Activated T-cell treated with anti-CD3 and anti-CD28 coated beads, Interleukin-2, amount 50 U/mL, for 48 hours (primary cell): ENCODE measurements at regions not wholly inside any gene's neighbourhood (a gene's known extent, or its start where the extent isn't known, plus 50 kb on each side); places are given as distances from the start of the nearest gene placed in this dataset.
"Not testable (repeated sequence)": the region's sequence is repeated elsewhere in the genome, so short reads cannot be mapped to it uniquely, and the experiment has no call there.

Experiments
- DNase-seq, 2 experiments: peaks; one replicate each; pipeline ENCODE4 v3.0.0-alpha.2; 2020

DNA sequence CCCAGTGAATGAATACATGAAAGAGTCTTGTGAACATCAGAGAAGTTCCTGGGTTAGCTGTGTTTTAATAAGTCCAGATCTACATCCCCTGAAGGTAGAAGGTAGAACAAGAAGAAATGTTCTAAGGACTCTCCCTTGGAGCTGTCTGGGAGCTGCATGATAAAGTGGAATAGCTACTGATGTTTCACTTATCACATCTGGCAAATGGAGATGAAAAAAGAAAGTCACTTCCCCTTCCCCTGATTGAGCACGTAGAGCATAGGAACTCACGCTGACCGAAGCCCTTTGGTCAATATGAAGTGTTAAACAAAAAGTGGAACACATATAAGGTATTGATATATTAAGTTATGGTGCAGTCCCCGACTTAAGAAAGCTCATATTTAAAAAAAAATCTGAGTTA lies 53.2 kb upstream of the PARP1 start:
- DNase-seq: no peak

DNA sequence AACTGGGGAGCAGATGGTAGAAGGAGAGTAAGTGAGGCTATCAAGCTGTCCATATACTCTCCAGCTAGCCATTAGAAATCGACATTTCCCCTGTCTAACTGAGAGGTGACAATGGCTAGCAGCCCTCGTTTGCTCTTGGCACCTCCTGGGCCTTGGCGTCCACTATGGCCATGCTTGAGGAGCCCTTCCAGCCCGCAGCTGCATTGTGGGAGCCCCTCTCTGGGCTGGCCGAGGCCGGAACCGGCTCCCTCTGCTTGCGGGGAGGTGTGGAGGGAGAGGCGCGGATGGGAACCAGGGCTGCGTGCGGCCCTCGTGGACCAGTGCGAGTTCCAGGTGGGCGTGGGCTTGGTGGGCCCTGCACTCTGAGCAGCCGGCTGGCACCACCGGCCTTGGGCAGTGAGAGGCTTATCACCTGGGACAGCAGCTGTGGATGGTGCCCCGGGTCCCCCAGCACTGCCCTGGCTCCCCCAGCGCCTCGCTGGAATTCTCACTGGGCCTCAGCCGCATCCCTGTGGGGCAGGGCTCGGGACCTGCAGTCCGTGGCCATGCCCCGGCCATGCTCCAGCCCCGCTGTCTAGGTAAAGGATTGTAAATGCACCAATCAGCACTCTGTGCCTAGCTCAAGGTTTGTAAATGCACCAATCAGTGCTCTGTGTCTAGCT lies 56.2 kb upstream of the PARP1 start:
- no peak for DNase-seq

DNA sequence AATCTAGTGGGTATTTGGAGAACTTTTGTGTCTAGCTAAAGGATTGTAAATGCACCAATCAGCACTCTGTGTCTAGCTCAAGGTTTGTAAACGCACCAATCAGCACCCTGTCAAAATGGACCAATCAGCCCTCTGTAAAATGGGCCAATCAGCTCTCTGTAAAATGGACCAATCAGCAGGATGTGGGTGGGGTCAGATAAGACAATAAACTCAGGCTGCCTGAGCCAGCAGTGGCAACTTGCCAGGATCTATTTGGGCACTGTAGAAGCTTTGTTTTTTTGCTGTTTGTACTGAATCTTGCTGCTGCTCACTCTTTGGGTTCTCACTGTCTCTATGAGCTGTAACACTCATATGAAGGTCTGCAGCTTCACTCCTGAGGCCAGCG lies 56.7 kb upstream of the PARP1 start:
- not testable (repeated sequence) for DNase-seq

DNA sequence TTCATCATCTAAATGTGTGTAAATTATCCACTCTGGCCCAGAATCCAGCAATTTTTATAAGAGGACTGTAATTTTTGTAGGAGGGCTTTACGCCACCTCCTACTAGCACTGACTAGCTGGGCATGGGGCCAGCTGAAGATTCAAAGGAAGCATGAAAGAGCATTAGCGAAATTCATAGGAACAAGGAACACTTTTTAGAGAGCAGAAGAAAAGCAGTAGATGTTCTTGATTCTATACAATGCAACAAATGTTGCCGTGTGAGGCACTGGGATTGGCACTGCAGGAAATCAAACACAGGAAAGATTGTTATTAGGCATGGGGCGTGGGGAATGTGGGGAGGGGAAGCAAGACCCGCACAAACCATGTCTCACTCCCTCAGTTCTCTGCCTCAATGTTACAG lies 58.4 kb upstream of the PARP1 start:
- DNase-seq: no peak

DNA sequence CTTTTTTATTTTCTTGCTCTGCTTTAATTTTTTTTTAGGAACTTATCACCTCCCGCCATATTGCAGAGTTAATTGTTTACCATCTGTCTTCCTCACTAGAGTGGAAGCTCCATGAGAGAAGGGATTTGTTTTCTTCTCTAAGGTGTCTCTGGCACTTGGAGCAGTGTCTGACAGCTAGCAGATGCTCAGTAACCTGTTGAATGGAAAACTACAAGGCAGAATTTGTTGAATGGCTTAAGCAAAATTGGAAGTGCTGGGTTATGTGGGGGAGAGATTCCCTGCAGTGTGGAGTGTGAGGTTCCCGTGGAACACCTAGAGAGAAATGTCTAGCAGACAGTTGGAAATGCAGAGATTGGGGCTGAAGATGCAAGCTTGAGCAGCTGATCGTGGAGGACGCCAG lies 59.5 kb upstream of the PARP1 start:
- no peak for DNase-seq

DNA sequence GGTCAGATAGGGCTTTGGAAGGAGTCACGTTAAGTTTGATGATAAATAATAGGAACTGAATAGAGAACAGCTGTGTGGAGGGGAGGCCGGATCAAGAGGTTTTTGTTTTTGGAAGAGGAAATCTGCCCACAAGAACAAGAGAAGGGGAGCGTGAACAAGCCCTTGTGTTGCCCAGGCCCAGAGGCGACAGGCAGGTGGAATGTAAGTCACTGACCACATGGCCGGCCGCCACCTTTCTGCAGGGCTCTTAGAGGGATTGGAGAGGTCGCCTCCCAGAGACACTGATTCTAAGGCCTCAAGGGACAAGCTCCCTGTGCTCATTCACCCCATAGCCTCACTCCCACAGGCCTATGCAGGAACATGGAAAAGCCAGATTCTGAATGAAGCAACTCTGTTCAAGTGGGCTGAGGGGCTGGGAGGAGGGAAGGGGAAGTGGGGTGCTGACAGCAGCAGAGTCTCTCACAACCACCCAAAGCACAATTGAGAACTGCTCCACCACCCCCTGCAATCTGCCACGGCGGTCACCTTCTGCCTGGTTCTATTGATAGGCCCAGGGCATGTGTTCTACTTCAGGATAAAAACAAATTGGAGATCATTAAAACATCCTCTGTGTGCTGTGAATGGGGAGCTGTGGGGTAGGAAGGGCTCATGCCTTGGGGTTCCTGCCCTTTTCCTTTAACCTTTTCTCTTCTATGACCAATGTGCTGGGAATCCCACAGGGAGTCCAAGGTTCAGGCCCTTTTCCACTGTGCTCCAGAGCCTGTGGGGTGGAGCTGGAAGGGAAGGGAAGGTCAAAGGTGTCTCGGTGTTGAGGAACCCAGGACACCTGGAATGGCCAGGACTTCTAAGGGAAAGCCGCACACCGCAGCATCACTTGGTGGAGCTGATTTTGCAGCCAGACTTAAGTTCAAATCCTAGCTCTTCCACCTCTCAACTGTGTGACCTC lies 63.3 kb upstream of the PARP1 start:
- DNase-seq: no peak

DNA sequence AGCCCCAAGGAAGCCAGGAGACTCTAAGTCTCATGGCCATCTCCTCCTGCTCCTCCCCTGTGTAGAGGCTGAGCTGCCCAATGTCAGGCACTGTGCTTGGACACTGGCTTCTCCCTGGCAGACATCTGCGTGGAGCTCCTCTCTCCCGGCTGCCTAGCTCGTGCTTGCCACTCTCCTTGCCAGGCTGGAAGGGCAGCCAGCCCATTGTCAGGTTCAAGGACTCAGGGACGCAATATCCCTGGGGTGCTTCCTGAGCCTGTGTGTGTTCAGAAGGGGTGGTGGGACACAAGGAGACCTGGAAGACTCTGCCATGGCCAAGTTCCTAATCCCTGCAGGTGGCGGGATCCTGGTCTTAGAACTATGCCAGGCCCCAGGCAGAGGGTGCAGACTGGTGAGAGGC lies 65.4 kb upstream of the PARP1 start:
- DNase-seq: no peak

DNA sequence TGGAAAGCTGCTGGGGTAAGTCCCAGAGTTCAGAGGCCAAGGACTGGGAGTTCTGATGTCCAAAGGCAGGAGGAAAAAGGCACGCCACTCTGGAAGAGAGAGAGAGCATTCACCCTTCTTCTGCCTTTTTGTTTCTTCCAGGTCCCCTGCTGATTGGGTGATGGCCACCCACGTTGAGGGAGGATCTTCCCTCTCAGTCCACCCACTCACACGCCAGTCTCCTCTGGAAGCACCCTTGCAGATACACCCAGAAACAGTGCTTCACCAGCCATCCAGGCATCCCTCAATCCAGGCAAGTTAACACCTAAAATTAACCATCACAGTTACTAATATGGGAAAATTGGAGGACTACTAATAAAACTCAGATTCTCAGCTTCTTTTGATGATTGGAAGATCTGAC lies 66.1 kb upstream of the PARP1 start:
- DNase-seq: no peak

DNA sequence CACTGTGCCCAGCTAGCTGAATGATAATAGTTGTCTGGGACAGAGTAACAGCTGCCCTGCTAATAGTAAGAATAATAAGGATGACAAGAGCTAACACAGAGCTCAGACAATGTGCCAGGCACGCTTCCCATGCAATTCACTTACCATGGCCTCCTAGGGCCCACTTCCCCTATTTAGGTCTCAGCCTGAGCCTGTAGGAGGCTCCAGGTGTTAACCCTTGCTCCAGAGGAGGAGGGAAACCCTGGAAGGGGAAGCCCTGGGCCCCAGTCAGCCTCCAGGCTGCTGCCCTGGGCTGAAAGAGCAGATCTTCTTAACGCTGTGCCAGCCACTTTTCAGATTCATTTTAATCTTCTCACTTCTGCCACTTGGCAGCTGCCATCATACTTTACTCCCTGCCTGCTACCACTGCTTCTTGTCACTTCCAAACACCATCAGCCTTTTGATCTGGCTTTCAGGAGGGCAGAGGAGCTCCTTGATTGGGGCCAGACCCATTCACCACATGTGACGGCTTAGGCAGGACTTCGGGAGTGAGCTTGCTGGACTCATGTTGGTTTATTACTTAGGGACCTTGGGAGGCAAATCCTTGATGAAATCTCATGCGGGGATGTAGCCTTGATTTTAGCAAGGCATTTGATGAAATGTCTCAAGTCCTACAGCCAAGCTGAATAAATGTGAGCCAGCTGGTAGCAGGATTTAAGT lies 66.7 kb upstream of the PARP1 start:
- no peak for DNase-seq

DNA sequence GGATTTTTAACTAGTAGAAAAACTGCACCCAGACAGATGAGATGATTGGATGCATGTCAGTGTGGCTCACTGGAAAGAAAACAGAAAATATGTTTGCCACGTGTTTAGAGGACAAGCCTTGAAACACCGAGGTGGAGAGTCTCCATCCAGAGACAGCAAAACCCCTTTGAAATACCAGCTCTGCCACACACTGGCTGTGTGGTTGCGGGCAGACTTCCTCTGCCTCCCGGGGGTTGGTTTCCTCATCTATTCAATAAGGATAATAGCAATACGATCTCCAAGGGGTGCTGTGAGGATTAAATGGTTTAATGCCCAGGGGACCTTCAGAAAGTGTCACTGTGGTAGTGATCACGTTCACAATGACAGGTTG lies 67.2 kb upstream of the PARP1 start:
- DNase-seq: no peak

DNA sequence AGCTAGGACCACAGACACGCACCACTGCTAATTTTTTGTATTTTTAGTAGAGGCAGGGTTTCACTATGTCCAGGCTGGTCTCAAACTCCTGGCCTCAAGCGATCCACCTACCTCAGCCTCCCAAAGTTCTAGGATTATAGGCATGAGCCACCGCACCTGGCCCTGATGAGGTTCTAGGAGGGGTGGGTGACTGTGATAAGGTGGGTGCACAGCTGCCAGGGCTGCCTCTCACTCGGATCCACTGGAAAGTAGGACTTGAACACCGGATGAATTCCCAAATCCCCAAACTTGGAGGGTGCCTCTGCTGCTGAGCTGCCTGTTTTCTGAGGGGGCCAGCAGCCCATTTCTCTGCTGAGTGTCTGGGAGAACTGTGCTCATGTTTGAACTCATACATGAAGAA lies 68.2 kb upstream of the PARP1 start:
- DNase-seq: no peak

DNA sequence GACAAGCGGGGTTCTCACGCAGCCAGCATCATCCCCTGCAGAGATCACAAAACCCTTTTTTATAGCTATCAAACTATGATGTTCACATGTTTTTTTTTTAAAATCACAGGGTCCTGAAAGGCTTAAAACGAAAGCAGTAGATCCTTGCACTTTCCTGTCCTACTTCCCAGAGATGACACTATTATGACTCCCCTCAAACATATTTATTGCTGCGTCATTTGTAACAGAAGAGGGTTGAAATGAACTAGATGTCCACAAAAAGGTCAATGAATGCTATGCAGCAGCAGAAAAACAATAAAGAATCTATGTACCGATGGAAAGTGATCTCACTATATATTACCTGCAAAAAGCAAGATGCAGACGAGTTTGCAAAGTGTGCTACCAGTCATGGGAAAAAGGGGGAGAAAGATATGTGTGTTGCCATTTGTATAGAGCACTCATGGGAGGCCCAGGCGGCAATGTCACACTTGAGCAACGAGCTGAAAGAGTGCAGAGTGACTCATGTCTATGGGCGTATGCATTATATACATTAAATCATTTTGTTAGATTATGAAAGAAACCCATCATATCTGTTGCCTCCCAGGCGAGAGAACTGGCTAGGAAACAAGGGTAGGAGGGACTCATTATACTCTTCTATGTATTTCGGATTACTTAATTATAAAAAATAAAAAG lies 68.9 kb upstream of the PARP1 start:
- DNase-seq: no peak

DNA sequence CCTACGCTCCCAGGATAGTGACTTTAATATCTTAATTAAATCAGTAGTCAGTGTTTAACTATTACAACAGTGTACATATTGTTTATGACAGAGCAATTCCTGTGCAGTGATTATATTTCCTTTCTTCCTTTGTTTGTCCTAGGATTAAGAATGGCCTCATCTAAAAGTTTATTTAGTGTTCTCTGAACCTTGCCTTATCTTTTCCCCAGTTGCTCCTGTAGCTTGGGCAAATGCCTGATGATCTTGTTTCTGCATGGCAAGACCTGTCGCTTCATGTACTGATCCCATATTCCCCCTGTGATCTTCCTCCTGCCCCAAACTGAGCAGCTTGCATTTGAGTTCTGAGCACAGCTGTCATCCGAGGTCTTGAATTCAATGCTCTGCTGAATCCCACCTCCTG lies 69.1 kb upstream of the STUM start:
- DNase-seq: no peak

DNA sequence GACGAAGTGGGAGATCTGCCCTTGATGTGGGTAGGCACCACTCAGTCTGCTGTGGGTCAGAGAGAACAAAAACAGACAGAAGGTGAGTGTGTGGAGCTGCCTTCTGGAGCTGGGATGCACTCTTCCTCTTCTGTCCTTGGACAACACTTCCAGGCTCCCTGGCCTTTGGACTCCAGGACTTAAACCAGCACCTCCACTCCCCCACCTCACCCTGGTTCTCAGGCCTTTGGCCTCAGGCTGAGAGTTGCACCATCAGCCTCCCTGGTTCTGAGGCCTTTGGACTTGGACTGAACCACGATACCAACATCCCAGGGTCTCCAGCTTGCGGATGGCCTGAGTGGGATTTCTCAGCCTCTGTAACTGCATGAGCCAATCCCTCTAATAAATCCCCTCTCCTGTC lies 68.1 kb upstream of the STUM start:
- DNase-seq: no peak

DNA sequence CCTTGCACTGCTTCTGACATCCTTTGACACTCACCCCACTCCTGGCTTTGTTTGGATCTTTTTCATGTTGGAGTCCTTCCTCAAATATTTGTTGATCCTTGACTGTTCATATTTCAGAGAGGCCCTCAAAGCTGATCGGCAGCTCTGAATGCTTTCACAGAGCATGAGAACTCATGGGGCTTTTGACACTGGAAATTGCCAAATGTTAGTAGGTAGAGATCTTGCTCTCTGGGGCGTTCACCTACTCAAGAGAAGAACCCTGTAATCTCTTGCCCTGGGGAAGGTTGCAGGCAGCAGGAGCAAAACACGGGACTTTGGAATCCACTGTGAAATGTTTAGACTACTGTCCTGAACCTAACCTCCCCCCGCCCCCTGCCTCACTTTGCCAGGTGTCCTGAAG lies 67.4 kb upstream of the STUM start:
- DNase-seq: no peak

DNA sequence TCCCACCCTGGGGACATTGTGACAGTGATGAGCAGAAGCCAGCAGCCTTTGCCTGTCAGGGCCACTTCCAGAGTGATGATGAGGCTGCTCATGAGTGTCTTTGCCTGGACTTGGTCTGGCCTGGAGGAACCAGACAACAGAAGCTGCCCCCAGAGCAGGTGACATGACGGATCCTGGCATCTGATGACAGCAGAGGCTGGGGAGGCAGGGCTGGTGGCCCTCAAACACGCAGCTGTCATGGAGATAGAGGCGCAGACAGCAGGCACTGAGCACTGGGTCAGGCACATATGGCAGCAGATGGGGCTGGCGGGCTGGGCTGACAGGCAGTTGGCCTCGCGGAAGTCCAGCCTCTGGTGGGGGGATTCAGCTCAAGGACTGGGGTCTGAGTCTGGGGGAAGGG lies 66.4 kb upstream of the STUM start:
- no peak for DNase-seq

DNA sequence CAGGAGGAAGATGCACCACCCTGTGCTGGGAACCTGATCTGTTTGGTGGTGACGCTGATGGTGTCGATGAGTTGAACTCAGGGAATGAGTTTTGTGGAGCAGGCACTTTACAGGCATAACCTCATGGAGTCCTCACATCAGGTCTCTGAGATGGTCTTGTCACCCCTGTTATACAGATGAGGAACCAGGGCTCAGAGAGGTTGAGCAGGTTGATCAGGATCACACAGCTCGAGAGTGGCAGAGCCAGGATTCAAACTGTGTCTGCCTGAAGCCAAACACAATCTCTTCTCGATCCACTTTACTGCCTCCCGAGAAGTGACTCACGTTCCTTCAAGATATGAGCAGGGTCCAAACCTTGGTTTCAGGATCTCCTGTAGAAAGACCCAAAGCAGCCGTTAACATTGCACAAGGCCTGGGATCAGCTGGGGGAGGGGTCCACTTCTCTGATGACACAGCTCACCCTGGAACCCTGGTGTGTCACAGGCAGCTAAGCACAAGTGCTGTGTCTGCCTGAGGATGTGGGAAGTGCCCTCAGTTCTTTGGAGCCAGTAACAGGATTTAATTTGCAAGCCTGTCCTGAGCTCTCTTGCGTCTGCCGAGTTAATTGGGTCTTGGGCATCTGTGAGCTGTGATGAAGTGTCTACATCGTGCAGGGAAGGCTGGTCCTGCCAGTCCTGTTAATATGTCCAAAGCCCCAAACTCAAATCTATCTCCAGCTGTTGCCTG lies 65.4 kb upstream of the STUM start:
- no peak for DNase-seq

DNA sequence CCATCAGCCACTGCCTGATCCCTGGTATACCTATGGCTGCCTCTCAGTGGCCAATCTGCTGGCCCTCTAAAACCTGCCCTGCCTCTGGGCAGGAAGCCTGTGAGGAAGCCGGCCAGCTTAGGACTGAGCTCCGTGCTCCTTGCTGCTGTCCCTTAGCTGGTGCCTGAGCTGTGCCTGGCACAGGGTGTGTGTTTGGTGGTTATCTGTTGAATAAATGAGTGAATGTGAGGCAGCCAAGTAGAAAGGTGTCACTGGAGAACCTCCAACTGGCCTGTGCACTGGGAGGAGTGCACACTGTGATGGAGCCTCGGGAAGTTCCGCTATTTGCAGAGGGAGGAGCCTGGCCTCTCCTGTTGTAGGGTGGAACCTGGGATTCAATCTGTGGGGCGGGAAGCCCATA lies 63.4 kb upstream of the STUM start:
- DNase-seq: no peak

DNA sequence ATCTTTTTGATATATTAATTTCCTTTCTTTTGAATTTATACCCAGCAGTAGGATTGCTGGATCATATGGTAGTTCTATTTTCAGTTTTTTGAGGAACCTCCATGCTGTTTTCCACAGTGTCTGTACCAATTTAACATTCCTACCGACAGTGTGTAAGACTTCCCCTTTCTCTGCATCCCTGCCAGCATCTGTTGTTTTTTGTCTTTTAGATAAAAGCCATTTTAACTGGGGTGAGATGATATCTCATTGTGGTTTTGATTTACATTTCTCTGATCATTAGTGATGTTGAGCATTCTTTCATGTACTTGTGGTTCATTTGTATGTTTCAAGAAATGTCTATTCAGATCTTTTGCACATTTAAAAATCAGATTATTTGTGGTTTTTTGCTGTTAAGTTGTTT lies 62.4 kb upstream of the STUM start:
- DNase-seq: no peak

DNA sequence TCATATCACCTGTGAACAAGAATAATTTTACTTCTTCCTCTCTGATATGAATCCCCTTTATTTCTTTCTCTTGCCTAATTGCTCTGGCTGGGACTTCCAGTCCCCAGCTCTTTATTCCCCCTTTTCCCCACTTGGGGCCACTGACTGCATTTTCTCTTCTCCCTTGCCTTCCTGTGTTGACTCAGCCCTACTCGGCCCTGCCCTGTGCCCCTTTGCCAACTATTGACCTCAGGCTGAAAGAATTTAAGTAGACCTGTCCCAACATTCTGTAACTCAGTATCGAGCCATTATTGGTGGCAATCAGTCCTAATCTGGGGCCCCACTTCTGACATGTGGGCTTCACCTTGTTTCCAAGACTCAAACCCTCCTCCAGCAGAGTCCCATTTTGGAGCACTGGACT lies 60.6 kb upstream of the STUM start:
- DNase-seq: no peak

DNA sequence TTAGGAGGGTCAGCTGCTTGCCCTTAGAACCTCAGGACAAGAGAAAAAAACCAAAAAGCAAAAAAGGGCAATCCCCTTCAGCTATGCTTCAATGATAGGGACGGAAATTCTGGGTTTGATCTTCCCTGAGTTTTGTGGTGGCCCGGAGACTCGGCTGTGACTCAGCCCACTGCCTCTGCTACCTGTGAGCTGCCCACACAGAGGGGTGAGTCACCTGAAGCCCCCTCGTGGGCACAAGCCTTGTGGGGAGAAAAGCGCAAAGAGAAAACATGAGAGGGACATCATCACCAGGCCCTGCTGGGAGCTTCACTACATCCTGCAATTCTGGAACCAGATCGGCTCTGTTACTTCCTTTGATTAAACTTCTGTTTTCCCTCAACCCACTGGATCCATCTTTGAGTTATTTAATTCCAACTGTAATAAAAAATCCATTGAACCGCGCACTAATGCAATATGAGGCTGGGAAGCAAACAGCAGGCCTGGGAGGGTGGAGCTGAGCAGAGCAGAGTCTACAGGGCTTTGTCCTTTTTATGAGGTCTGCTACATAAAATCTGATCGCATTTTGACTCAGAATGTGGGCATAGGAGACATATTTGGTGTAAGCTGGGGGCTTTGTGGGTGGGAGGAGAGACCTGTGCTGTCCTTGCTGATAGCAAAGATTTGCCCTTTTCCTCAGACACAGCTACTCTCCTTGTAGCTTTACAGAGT lies 58.7 kb upstream of the STUM start:
- peak in 1 of 2 experiments; percentile 24 for DNase-seq

DNA sequence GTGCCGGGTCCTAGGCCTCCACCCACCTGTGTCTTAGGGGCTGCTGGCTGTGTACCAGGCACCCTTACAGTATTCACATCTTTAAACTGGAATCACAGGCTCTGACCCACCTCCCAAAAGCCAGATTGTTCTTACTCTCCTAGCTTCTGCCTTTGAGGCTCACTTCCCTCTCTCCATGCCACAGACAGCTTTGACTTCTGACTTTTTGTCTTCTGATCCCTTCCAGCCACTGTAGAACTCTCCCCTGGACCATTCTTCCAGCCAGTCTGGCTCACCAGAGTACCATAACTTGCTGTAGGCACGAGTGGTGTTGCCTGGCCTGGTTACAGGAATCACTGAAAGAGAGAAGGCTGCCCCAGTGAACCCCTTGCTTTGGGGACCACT lies 58.1 kb upstream of the STUM start:
- no peak for DNase-seq
